Mammary epithelial cell (primary cell): ENCODE measurements at regions not wholly inside any gene's neighbourhood (a gene's known extent, or its start where the extent isn't known, plus 50 kb on each side); places are given as distances from the start of the nearest gene placed in this dataset.

ENCODE experiments used
- EZH2 ChIP-seq: IDR thresholded peaks from 2 replicates; pipeline ENCODE4 v1.6.1; 2012; ENCODE audit warnings: low read length, inconsistent platforms, borderline replicate concordance
- TF ChIP-seq, protein P1 (sequence below), 2 donors: IDR thresholded peaks in 1 of 2; conservative IDR thresholded peaks in 1 of 2; 2 replicates each; pipeline ENCODE4 v1.5.1; 2011 to 2012; ENCODE audit warnings: inconsistent platforms in 2 of 2, low read length in 2 of 2, mild to moderate bottlenecking in 2 of 2, control low read depth in 1 of 2, low read depth in 1 of 2; ENCODE audit not compliant: insufficient read depth in 1 of 2; ENCODE audit errors: extremely low read depth in 1 of 2

DNA sequence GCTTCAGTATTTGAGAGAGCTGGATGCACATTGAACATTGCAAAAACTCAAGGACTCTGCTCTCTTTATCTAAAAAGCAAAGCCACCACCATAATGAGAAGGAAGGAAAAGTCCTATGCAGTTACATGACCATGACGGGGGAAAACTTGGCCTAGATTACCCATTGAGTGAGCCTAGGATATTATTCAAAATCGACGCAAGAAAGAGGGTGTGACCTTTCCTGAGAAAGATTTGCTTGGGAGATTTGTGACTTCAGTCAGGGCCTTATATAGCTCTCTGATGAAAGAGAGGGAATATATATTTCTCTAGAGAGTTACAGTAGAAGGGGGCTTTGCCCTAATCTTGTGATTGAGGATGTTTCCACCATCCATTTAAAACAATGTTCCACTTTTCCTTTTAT, 153.0 kb upstream of the DPYD start:
- TF ChIP-seq, protein P1, sequence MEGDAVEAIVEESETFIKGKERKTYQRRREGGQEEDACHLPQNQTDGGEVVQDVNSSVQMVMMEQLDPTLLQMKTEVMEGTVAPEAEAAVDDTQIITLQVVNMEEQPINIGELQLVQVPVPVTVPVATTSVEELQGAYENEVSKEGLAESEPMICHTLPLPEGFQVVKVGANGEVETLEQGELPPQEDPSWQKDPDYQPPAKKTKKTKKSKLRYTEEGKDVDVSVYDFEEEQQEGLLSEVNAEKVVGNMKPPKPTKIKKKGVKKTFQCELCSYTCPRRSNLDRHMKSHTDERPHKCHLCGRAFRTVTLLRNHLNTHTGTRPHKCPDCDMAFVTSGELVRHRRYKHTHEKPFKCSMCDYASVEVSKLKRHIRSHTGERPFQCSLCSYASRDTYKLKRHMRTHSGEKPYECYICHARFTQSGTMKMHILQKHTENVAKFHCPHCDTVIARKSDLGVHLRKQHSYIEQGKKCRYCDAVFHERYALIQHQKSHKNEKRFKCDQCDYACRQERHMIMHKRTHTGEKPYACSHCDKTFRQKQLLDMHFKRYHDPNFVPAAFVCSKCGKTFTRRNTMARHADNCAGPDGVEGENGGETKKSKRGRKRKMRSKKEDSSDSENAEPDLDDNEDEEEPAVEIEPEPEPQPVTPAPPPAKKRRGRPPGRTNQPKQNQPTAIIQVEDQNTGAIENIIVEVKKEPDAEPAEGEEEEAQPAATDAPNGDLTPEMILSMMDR (conservative IDR thresholded peaks at IDR 0.05 in 1 of 2, IDR thresholded peaks at IDR 0.05 in 1 of 2; ENCODE audit: extremely low read depth in 1 of 2, insufficient read depth in 1 of 2, low read depth in 1 of 2, low read length in 2 of 2): no peak
- TF ChIP-seq EZH2: no peak
